SU-DHL-6 (cell line): ENCODE measurements at regions not wholly inside any gene's neighbourhood (a gene's known extent, or its start where the extent isn't known, plus 50 kb on each side); places are given as distances from the start of the nearest gene placed in this dataset.

ENCODE experiments used
- H2AFZ ChIP-seq: fragments of 200-600 bp; sonication (generic); 2 replicates; pipeline ENCODE4 v1.6.1; 2014; ENCODE audit warnings: low read depth, mild to moderate bottlenecking, moderate library complexity, mixed read lengths, antibody characterized with exemption, low read length; ENCODE audit not compliant: severe bottlenecking
- H3F3A ChIP-seq: fragments of 200-600 bp; shearing (Covaris generic); 2 replicates; pipeline ENCODE4 v1.6.0; 2016; ENCODE audit warnings: antibody characterized with exemption, mild to moderate bottlenecking; ENCODE audit not compliant: insufficient read depth
- H3K27ac ChIP-seq: fragments of 200-600 bp; sonication (generic); 2 replicates; pipeline ENCODE4 v1.5.1; 2016; ENCODE audit warnings: low read depth, mild to moderate bottlenecking, low read length, moderate library complexity, mixed read lengths
- H3K27me3 ChIP-seq: fragments of 200-600 bp; sonication (generic), shearing (Covaris generic); 2 replicates; pipeline ENCODE4 v1.6.0; 2014; ENCODE audit warnings: mild to moderate bottlenecking, low read length
- H3K36me3 ChIP-seq: fragments of 200-600 bp; sonication (generic); 2 replicates; pipeline ENCODE4 v1.6.1; 2014; ENCODE audit warnings: mild to moderate bottlenecking, low read length, mixed read lengths
- H3K4me2 ChIP-seq: fragments of 300-600, 200-600 bp; shearing (Covaris generic), sonication (generic); 2 replicates; pipeline ENCODE4 v1.6.0; 2014; ENCODE audit warnings: low read length, low read depth, mild to moderate bottlenecking; ENCODE audit not compliant: poor library complexity, severe bottlenecking
- H3K4me3 ChIP-seq: fragments of 200-600 bp; sonication (generic); 2 replicates; pipeline ENCODE4 v1.5.1; 2014; ENCODE audit warnings: antibody characterized with exemption, low read length, mild to moderate bottlenecking, mixed read lengths; ENCODE audit not compliant: insufficient read depth, poor library complexity, severe bottlenecking
- H3K79me2 ChIP-seq: fragments of 200-600 bp; sonication (generic); 2 replicates; pipeline ENCODE4 v1.6.1; 2014; ENCODE audit warnings: mild to moderate bottlenecking, low read length, moderate library complexity; ENCODE audit not compliant: insufficient read depth
- H3K9ac ChIP-seq: fragments of 200-600 bp; sonication (generic); 2 replicates; pipeline ENCODE4 v1.7.0; 2014; ENCODE audit warnings: mild to moderate bottlenecking, low read length
- H3K9me2 ChIP-seq: fragments of 200-600 bp; sonication (generic); replicated peaks from 2 replicates; pipeline ENCODE4 v1.6.1; 2014; ENCODE audit warnings: low read length; ENCODE audit not compliant: insufficient read depth
- H3K9me3 ChIP-seq: fragments of 200-600 bp; sonication (generic); 2 replicates; pipeline ENCODE4 v1.6.1; 2014; ENCODE audit warnings: low read length, mixed read lengths; ENCODE audit not compliant: insufficient read depth
- H4K20me1 ChIP-seq: fragments of 200-600 bp; sonication (generic); 2 replicates; pipeline ENCODE4 v1.6.1; 2014; ENCODE audit warnings: low read depth, mild to moderate bottlenecking, antibody characterized with exemption, low read length, moderate library complexity, mixed read lengths
- EZH2phosphoT487 ChIP-seq: fragments of 200-600 bp; sonication (generic), shearing (Covaris generic); conservative IDR thresholded peaks from 2 replicates; pipeline ENCODE4 v1.6.1; 2018; ENCODE audit warnings: mild to moderate bottlenecking, antibody characterized with exemption, low read length, moderate library complexity, mixed read lengths
- TF ChIP-seq, protein P1 (sequence below): fragments of 200-600 bp; sonication (generic); IDR thresholded peaks from one replicate; pipeline ENCODE4 v1.5.1; 2017; ENCODE audit warnings: antibody characterized with exemption, mild to moderate bottlenecking, low read length, moderate library complexity; ENCODE audit not compliant: insufficient read depth, poor library complexity, severe bottlenecking

DNA sequence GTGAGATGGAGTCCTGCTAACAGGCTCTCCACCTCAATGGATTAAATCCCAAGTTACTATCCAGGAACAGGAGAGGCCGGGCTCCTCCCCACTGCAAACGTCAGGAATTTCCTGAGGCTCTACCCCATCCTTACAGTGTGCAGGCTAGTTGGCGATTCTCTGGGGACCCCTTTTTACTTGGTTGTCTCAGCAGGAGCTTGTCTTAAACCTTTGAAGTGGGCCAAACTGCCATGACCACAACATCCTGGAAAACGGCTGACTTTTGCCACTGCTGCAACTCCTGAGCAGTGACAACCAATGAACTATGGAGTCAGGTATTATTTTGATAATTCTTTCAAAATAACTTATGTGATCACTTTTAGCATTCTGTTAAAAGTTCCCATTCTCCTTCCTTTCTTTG lies 440.9 kb upstream of the CCDC54 start:
- no peaks in the 10 kb centered on the region for H3K36me3 ChIP-seq
- H3K9ac ChIP-seq: no peak overlapping the region
- H4K20me1 ChIP-seq: no peaks in the 10 kb centered on the region
- H3K4me2 ChIP-seq: no peak overlapping the region
- no peak overlapping the region for H3K4me3 ChIP-seq
- H3K9me3 ChIP-seq: no peaks in the 10 kb centered on the region
- H2AFZ ChIP-seq: no peak overlapping the region
- H3K27me3 ChIP-seq: no peaks in the 10 kb centered on the region
- no peaks in the 10 kb centered on the region for H3F3A ChIP-seq
- 0 out of 2 replicates have a peak, but pooled peaks cover 4% of the 10 kb centered on the region for H3K9me2 ChIP-seq
- no peaks in the 10 kb centered on the region for H3K79me2 ChIP-seq
- no peak for TF ChIP-seq EZH2phosphoT487
- TF ChIP-seq, protein P1, sequence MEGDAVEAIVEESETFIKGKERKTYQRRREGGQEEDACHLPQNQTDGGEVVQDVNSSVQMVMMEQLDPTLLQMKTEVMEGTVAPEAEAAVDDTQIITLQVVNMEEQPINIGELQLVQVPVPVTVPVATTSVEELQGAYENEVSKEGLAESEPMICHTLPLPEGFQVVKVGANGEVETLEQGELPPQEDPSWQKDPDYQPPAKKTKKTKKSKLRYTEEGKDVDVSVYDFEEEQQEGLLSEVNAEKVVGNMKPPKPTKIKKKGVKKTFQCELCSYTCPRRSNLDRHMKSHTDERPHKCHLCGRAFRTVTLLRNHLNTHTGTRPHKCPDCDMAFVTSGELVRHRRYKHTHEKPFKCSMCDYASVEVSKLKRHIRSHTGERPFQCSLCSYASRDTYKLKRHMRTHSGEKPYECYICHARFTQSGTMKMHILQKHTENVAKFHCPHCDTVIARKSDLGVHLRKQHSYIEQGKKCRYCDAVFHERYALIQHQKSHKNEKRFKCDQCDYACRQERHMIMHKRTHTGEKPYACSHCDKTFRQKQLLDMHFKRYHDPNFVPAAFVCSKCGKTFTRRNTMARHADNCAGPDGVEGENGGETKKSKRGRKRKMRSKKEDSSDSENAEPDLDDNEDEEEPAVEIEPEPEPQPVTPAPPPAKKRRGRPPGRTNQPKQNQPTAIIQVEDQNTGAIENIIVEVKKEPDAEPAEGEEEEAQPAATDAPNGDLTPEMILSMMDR: no peak
- no peak overlapping the region for H3K27ac ChIP-seq

DNA sequence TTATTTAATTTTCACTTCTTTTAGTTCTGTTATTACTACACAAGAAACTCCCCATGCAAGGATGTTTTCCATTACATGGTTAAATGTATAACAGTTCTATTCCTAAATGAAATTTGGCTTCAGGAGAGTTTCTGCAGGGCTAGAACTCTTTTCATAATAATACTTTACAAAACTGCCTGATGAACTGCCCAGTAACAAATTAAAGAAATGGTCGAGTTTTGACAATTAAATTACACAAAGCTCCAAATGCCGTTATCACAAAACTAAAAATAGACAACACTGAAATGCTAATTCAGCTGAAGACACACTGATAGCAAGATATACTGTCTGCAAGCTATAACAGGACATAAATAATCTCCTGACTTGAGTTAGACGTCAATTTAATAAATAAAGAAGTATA lies 435.2 kb upstream of the CCDC54 start:
- Histone ChIP-seq H3K9ac (no peak overlapping the region), H3K4me2 (no peak overlapping the region), H2AFZ (no peak overlapping the region), H3K79me2 (no peaks in the 10 kb centered on the region), H3K36me3 (no peaks in the 10 kb centered on the region), H4K20me1 (no peaks in the 10 kb centered on the region), H3K4me3 (no peak overlapping the region), H3K9me3 (no peaks in the 10 kb centered on the region), H3K27ac (no peak overlapping the region), H3K27me3 (no peaks in the 10 kb centered on the region), H3F3A (no peaks in the 10 kb centered on the region), H3K9me2 (no peaks in the 10 kb centered on the region)
- no peak for TF ChIP-seq EZH2phosphoT487
- TF ChIP-seq, protein P1: no peak

DNA sequence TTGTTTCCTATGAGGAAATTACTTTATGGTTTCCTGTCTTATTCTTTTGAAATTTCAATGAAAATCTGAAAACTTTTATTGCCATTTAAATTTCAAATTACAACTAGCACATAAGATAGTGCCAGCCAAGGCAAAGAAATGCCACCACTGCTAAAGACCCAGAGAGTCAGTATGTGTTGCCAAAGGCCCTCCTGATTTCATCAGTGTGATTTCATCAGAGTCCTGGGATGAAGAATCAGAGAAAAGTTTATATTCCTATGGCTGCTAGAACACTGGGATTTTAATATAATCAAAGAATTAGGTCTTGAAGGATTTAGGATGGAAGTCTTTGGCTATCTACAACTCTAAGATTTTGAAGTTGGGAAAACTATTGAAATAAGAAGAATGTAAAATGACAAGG lies 434.2 kb upstream of the CCDC54 start:
- no peaks in the 10 kb centered on the region for H3K9me2 ChIP-seq
- no peak for TF ChIP-seq EZH2phosphoT487
- TF ChIP-seq, protein P1: no peak
- no peak overlapping the region for H3K9ac ChIP-seq
- H3K79me2 ChIP-seq: no peaks in the 10 kb centered on the region
- H4K20me1 ChIP-seq: no peaks in the 10 kb centered on the region
- H3K27me3 ChIP-seq: no peaks in the 10 kb centered on the region
- H2AFZ ChIP-seq: no peak overlapping the region
- H3F3A ChIP-seq: no peaks in the 10 kb centered on the region
- no peak overlapping the region for H3K4me3 ChIP-seq
- H3K27ac ChIP-seq: no peak overlapping the region
- no peaks in the 10 kb centered on the region for H3K9me3 ChIP-seq
- no peak overlapping the region for H3K4me2 ChIP-seq
- no peaks in the 10 kb centered on the region for H3K36me3 ChIP-seq

DNA sequence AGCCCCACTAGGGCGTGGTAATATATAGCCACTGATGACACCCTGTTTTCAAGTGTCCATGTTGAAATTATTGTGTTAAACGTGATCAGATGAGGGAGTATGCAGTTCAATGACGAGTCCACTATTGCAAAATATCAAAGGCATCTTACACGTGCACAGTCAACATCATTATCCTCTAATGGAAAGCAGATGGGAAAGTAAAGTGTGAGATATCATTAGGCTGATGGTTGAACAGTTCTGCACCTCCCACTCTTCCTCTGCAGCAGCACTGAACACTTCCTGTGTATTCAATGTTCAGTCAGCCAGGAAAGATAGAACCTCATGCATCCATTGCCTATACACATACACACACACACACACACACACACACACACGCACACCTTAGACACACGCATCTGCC lies 431.8 kb upstream of the CCDC54 start:
- H3K4me2 ChIP-seq: no peak overlapping the region
- H3K9ac ChIP-seq: no peak overlapping the region
- no peak for TF ChIP-seq EZH2phosphoT487
- TF ChIP-seq, protein P1: no peak
- H3F3A ChIP-seq: no peaks in the 10 kb centered on the region
- no peak overlapping the region for H3K27ac ChIP-seq
- H3K9me2 ChIP-seq: no peaks in the 10 kb centered on the region
- no peaks in the 10 kb centered on the region for H3K27me3 ChIP-seq
- H2AFZ ChIP-seq: no peak overlapping the region
- H4K20me1 ChIP-seq: no peaks in the 10 kb centered on the region
- no peaks in the 10 kb centered on the region for H3K36me3 ChIP-seq
- H3K9me3 ChIP-seq: no peaks in the 10 kb centered on the region
- H3K4me3 ChIP-seq: no peak overlapping the region
- no peaks in the 10 kb centered on the region for H3K79me2 ChIP-seq
